Ovary (tissue), 3 donors: ENCODE measurements at regions not wholly inside any gene's neighbourhood (a gene's known extent, or its start where the extent isn't known, plus 50 kb on each side); places are given as distances from the start of the nearest gene placed in this dataset.

ENCODE experiments used
- CTCF ChIP-seq, 3 donors: fragments of 450-650 bp in 2 of 3; fragments of 200-600 bp in 1 of 3; IDR thresholded peaks; one replicate each; pipeline versions ENCODE4 v1.5.1 to v1.8.0; 2016 to 2022; ENCODE audit warnings: antibody characterized with exemption in 3 of 3, mild to moderate bottlenecking in 1 of 3
- EP300 ChIP-seq: sonication (generic); formaldehyde crosslinking; IDR thresholded peaks from one replicate; pipeline ENCODE4 v1.6.1; 2017; ENCODE audit warnings: antibody characterized with exemption
- POLR2A ChIP-seq: fragments of 450-650 bp; IDR thresholded peaks from one replicate; pipeline ENCODE4 v1.6.1; 2017; ENCODE audit warnings: antibody characterized with exemption, mild to moderate bottlenecking, moderate library complexity
- donor health status: DM: no; HTN: no; CAD: no.

DNA sequence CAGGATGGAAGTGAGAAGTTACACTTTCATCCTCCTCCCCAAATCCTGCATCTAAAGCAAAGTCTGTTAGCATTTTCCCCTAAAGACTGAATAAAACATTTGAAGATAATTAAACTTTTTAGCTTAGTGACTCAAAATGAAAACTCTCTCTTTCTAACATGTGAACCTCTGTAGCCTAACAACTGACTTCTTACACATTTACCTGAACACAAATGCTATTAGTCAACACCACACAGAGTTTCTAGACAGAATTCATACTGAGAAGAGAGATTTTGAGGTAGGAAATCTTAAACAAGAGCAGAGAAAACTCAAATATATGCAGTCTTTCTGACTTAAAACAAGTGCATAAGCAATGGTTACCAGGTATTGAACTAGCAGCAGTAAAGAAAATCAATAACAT lies 149.9 kb upstream of the SMLR1 start:
- TF ChIP-seq CTCF (IDR thresholded peaks at IDR 0.05) (no peak), EP300 (no peak), POLR2A (no peak)
